D341Med (cell line): ENCODE measurements at regions not wholly inside any gene's neighbourhood (a gene's known extent, or its start where the extent isn't known, plus 50 kb on each side); places are given as distances from the start of the nearest gene placed in this dataset.

ENCODE experiments used
- DNase-seq: peaks from one replicate; pipeline ENCODE4 v3.0.0; 2012; ENCODE audit warnings: low spot score

DNA sequence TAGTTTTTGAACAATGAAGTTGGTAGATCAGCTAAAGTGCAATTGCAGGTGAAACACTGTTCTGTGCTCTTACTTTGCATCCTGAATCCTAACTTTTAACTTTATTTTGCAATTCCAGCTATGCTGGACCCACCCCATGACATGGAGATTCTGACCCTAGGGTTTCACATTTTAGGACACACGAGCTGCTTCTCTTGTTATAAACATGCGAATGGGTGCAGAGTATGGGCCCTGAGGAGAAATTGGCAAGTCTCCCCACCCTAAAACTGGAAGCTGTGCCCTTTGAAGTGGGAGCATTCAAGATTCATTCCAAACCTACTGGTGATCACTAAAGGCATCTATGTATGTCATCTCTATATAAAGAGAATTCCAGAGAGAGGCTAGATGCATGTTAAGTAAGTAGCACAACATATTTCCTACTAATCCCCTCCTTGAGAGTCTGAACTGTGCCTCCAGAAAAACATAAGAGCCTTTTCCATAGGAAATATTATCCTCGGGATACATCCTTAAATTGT lies 794.3 kb upstream of the ZEB2 start:
- no peak for DNase-seq

DNA sequence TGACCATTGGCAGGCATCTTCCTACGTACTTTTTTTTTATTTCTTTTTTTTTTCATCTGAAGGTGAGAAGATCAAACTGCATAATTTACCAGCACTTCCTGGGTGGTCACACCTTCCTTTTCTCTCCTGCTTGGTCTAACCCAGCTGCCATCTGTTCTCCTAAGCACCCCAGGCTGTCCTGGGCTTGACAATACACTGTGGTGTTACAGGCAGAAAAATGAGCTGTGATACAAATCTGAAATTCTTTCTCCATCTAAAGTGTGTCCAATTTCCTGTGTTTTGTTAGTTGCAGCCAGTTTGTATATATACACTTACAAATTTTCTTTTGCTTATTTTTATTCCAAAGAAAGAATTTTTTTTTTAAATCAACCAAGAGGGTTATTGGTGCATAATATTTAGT lies 786.0 kb upstream of the ZEB2 start:
- DNase-seq = no peak

DNA sequence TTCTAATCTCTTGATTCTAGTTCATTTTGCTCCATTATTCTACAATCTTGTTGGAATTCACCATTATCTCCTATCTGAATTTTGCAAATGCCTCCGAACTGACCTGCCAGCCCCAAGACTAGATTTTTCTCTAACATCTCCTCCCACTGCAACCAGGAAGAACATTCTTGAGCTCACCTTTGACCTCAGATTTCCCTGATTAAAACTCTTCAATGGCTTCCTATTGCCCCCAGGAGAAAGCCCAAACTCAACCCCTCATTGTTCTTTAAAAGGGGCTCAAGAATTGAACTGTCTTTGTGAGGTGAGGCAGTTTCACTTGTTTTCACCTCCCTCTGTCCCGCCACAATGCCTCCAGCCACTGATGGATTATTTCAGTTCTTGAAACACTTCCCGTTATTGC lies 784.6 kb upstream of the ZEB2 start:
- no peak for DNase-seq

GRCh38 chr2:145303536-145303935 lies 783.6 kb upstream of the ZEB2 start:
- no peak for DNase-seq

DNA sequence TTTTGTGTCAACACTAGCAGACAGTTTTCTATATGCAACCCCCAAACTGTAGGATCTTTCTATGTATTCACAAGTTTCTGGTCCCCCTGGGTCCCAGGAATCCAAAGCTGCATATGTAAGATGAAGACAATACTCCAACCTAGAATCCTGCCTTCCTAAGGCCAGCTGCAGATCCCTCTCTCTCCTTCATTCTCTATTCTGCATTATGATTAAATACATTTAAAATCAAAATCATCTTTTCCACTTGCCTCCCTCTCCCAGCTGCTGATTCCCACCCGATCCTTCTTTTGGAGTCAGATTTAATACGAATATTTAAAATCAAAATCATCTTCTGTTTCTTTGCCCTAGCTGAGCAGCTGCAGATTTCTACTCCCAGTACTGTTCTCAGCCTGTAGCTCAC lies 783.0 kb upstream of the ZEB2 start:
- no peak for DNase-seq

DNA sequence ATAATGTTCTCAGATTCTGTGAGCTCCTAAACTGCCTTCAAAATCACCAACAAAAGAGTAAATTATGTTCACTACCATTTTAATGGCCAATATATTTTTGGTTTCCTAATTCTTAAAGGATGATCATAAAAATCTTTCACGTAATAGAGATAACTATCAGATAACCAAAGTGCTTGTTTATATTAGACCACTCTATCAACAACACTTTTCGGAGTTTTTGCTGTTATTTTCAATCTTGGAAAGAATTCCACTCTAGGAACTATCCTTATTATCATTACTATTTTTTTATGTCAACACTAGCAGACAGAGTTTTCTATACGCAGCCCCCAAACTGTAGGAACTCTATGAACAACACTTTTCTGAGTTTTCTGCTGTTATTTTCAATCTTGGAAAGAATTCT lies 782.5 kb upstream of the ZEB2 start:
- DNase-seq = no peak

- DNase-seq = no peak
Observed at GRCh38 chr2:145299368-145299767, 779.4 kb upstream of the ZEB2 start.

DNA sequence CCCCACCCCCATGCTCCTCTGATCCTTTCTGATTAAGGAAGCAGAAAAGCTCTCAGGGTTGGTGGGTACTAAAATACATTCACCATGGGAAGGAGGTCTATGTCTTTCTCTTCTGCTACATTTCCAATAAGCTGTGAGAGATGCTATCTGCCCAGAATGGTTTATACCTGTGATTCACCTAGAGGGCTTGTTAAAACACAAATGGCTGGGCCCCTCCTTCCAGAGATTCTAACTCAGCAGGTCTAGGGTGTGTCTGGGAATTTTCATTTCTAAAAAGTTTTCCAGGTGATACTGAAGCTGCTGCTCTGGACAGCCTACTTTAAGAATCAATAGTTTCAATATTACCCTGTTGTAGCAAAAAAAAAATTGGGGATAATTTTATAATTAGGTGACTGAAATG lies 772.2 kb upstream of the ZEB2 start:
- no peak for DNase-seq

- no peak for DNase-seq
Observed at GRCh38 chr2:145290986-145291385, 771.1 kb upstream of the ZEB2 start.

DNA sequence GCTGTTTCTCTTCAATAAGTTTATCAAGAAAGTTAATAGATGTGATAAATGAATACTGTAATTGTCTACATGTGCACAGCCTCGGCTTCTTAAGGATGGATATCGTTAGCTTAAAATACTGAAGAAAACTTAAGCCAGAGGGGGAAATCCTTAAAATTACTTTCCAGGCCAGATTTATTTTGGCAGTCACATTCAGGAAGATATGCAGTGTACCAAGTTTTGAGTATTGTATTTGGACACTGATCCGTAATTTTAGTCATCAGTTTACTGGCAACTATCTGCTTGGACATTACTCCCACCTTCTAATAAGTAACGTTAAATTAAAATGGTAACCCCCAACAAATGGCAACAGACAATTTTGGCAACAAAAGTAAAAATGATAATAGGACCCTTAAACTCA lies 770.0 kb upstream of the ZEB2 start:
- DNase-seq = no peak

DNA sequence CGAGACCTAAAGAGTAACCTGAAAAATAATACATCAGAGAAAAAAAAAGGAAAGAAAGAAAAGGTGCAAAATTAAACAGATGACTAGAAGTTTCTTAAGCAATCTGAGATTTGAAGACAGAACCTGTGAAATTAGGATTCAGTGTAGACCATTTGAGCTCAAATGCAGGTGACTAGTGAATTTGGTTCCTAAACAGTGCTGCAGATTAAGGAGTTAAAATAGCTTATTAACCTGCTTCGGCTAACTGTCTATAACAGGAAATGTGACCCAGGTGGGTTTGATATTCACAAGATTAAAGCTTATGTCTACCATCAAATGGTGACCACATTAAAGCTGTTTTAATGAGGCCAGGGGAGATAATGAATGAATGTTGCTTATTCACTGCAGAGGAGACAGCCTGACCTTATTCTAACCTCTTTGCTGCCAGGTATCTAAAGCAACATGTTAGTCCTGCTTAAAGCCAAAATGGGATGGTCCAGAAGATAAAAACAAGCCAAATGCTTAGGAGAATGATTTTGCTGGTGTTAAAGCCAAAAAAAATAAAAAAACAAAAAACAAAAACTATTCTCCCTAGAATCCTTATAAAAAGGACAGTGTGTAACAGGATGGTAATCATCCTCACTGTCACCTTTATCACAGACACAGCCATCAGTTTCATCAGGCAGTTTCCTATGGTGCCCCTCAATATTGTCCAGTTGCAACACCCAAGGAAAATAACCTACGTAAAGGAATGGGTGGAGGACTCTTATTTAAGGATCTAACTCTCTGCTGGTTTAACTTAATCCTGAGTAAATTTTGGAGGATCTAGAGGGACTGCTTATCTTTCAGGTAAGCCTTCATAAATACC lies 769.0 kb upstream of the ZEB2 start:
- no peak for DNase-seq

GRCh38 chr2:145287736-145288135 lies 767.8 kb upstream of the ZEB2 start:
- no peak for DNase-seq

DNA sequence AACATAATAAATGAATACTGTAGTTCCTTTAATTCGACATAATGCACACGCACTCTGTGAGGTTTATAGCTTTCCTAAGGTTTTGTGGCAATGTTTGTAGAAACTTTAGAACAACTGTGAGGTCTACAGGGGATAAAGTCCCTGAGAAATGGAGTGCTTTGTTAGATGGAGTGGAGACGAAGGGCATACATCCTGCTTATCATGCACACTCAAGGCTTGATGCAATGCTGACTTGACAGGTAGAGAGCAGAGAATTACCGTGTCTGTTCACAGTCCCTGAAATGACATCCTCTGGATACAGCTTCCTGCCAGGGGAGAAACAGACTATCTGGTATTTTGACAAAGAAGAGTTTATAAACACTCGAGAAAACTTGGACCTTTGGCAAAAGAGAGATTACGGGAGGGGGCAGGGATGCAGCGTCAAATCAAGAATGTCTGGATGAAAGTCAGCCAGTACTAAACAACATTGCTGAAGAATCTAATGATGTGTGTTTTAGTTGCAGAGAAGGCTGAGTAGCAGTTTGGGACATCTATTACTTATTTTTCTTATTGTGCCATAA lies 766.9 kb upstream of the ZEB2 start:
- no peak for DNase-seq

DNA sequence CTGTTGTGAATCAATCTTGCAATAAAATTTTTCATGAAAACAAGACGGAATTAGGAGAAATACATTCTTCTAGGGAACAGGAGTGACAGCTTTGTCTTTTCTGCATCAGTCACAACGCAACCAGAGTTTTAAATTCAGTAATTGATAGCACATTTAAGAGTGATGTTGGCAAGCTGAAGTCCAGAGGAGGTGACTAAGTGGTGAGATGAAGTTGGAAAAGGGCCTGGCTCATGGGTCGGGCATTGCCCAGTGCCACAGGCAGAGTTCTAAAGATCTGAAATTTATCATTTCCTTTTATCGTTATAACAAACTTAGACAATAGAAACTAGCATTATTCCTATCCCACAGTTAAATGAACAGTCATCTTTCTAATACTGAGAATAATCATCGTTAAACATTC lies 764.6 kb upstream of the ZEB2 start:
- DNase-seq = no peak

DNA sequence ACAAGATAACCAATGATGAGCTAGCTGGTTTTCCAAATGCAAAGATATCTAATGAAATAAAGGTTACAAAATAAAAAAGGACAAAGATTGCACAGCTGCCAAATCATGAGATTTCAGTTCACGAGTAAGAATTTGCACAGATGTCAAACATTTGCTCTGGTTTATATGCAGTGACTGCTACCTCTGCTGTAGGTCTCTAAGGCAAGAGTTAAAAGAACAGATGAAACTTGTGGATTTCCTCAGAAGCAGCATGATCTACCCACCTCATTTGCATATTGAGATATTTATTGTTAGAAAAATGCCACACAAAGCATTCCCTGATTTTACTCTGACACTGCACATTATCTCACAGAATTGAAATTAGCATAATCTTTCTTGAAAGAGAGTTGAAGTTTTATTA lies 763.2 kb upstream of the ZEB2 start:
- no peak for DNase-seq

- no peak for DNase-seq
Observed at GRCh38 chr2:145277922-145278321, 758.0 kb upstream of the ZEB2 start.

DNA sequence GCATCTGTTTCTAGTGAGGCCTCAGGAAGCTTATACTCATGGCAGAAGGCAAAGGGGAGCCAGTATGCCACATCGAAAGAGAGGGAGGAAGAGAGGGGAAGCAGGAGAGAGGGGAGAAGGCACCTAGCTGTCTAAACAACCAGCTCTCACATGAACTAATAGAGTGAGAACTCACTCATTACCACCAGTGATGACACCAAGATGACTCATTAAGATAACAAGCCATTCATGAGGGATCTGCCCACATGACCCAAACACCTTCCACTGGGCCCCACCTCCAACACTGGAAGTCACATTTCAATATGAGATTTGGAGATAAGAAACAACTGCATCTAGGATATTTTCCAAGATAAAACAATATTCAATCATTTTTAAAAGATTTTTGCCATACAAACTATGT lies 753.9 kb upstream of the ZEB2 start:
- no peak for DNase-seq

- no peak for DNase-seq
Observed at GRCh38 chr2:145268931-145269330, 749.0 kb upstream of the ZEB2 start.

GRCh38 chr2:145267451-145267850 lies 747.5 kb upstream of the ZEB2 start:
- no peak for DNase-seq

- DNase-seq = no peak
Observed at GRCh38 chr2:145265244-145265643, 745.3 kb upstream of the ZEB2 start.

DNA sequence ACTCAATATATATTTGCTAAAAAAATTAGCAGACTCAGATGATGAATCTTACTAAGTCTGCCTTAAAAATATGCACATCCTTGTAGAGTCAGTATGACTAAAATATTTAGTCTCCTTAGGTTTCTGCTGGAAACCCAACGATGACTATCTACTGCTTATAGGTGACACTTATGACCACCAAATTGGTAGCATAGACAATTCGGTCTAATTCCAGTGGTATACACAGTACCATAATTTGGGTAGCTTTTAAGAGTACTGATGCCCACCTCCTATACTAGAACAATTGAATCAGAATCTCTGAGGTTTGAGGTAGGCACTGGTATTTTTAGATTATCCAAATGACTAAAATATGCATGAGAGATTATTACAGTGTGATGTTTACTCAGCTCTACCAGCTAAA lies 740.8 kb upstream of the ZEB2 start:
- no peak for DNase-seq

DNA sequence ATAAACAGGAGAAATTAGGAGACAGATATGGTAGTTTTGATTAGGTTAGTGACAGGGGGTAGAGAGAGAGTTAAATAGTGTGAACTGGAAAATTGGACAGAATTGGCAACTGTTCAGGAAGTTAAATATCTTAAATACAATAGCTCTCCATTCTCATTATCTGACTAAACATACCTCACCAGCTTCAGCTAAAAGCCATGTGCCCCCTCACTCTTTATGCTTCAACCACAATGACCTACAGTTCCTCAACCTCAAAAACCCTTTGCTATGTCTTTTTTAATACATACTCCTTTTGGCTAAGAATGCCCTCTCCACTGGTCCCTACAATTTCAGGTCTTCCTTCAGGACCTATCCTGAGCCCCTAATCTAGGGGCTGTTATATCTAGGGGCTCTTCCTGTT lies 740.2 kb upstream of the ZEB2 start:
- DNase-seq = no peak

DNA sequence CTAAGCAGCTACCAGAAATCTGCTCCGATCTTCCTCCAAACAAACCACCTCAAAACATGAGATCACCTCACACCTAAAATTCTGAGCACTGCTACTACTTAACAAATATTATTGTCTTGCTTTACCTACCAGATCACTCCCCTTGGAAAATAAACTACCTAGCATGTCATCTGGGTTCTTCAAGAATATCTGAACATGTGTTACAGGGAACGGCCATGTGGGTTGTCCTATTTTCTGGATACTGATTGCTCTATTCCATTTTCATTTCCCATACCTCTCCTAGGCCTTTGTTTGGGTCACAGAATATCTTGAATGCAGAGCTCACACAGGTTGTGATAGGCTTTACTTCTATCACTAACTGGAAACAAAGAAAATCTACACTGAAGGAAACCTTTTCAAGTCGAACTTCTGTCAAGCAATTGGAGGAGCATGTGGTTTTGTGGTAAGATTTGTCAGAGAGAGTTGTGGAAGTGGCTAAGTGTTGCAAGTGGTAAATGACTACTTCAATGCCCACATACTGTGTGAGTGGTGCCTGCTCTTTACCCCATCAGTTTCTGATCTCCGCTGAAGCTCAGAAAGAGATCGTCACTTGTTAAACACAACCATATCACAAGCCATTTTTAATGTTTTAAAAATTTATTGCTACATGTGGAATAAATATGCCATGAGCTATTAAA lies 739.1 kb upstream of the ZEB2 start:
- no peak for DNase-seq
